ENCODE measurements at regions not wholly inside any gene's neighbourhood (a gene's known extent, or its start where the extent isn't known, plus 50 kb on each side); places are given as distances from the start of the nearest gene placed in this dataset.

DNA sequence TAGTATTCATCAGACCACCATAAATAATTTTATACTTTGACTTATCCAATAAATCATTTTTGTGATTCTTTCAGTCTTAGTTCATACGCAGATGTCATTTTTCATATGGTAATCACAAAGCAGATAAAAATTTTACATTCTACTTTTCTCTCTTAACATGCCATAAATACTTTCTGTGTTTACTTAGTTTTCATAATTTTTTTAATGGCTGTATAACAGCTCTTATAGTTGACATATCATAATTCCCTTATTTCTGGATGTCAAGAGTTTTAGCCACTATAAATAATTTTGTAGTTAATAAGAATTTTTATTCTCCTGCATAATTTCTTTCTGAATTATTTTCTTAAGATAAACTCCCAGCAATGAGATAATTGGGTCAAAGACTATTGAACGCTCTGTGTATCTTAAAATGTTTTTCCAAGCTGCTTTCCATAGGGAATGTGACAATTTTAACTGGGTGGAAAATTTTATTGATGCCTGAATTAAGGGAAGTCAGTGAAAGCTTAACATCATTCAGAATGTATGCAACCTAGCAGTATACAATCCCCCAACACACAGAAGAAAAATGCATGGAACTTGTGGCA lies 702.7 kb downstream of the EPM2A start:
- TF ChIP-seq ELF4 (IDR thresholded peaks at IDR 0.05) = no peak
- TF ChIP-seq FOXA1 (IDR thresholded peaks at IDR 0.05) = no peak
- no peak for TF ChIP-seq BHLHE40 (IDR thresholded peaks at IDR 0.05; ENCODE audit: borderline replicate concordance)
- TF ChIP-seq NFRKB (IDR thresholded peaks at IDR 0.05) = no peak
- no peak for TF ChIP-seq FOXM1 (IDR thresholded peaks at IDR 0.05; ENCODE audit: borderline replicate concordance)
- no peak for TF ChIP-seq CTBP1 (IDR thresholded peaks at IDR 0.05; ENCODE audit: borderline replicate concordance)
- TF ChIP-seq TARDBP (IDR thresholded peaks at IDR 0.05) = no peak
- no peak for TF ChIP-seq HDGF (IDR thresholded peaks at IDR 0.05; ENCODE audit: borderline replicate concordance)
- TF ChIP-seq SP1 (IDR thresholded peaks at IDR 0.05) = no peak
